GM23338 (cell line): ENCODE measurements at regions not wholly inside any gene's neighbourhood (a gene's known extent, or its start where the extent isn't known, plus 50 kb on each side); places are given as distances from the start of the nearest gene placed in this dataset.

Source experiments
- CREB1 ChIP-seq: fragments of 250-450 bp; sonication (Bioruptor Pico); IDR thresholded peaks from 2 replicates; pipeline ENCODE4 v1.5.0; 2020; ENCODE audit warnings: low read depth, mild to moderate bottlenecking, moderate library complexity
- CTCF ChIP-seq, 2 experiments: fragments of 200-600 bp in 1 of 2; sonication (generic) in 1 of 2; conservative IDR thresholded peaks; 2 replicates each; pipeline versions ENCODE4 v1.5.1 to v1.6.1; 2016 to 2017; ENCODE audit warnings: antibody characterized with exemption in 2 of 2, low read depth in 2 of 2, mild to moderate bottlenecking in 2 of 2, moderate library complexity in 1 of 2
- EZH2 ChIP-seq: fragments of 200-600 bp; sonication (generic); IDR thresholded peaks from one replicate; pipeline ENCODE4 v1.8.0; 2017; ENCODE audit warnings: antibody characterized with exemption, mild to moderate bottlenecking, low read depth; ENCODE audit not compliant: unreplicated experiment
- EZH2phosphoT487 ChIP-seq: fragments of 200-600 bp; sonication (generic); IDR thresholded peaks from one replicate; pipeline ENCODE4 v1.8.1; 2018; ENCODE audit warnings: antibody characterized with exemption; ENCODE audit not compliant: unreplicated experiment
- JUNB ChIP-seq: IDR thresholded peaks from one replicate; pipeline ENCODE4 v1.6.1; 2016; ENCODE audit warnings: antibody characterized with exemption; ENCODE audit not compliant: unreplicated experiment
- NANOG ChIP-seq: IDR thresholded peaks from 2 replicates; pipeline ENCODE4 v1.6.1; 2016; ENCODE audit warnings: antibody characterized with exemption, borderline replicate concordance
- POLR2AphosphoS5 ChIP-seq: IDR thresholded peaks from 2 replicates; pipeline ENCODE4 v1.6.1; 2016; ENCODE audit warnings: antibody characterized with exemption, low read depth
- REST ChIP-seq: IDR thresholded peaks from one replicate; pipeline ENCODE4 v1.6.1; 2018; ENCODE audit warnings: antibody characterized with exemption; ENCODE audit not compliant: unreplicated experiment
- STAT1 ChIP-seq: IDR thresholded peaks from one replicate; pipeline ENCODE4 v1.6.1; 2016; ENCODE audit warnings: antibody characterized with exemption; ENCODE audit not compliant: unreplicated experiment
- TF ChIP-seq, protein P1 (sequence below): IDR thresholded peaks from 2 replicates; pipeline ENCODE4 v1.6.1; 2016; ENCODE audit warnings: antibody characterized with exemption

DNA sequence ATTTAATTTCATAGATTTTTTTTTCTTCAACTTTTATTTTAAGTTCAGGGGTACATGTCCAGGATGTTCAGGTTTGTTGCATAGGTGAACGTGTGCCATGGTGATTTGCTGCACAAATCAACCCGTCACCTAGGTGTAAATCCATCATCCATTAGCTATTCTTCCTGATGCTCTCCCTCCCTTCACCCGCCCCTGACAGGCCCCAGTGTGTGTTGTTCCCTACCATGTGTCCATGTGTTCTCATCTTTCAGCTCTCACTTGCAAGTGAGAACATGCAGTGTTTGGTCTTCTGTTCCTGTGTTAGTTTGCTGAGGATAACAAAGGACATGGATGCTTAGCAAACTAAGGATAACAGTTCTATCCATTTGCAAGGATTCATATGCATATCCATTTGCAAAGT is 209.1 kb upstream of the ADCY2 start:
- no peak for TF ChIP-seq CTCF (conservative IDR thresholded peaks at IDR 0.05; ENCODE audit: low read depth in 2 of 2)
- TF ChIP-seq STAT1: no peak
- TF ChIP-seq POLR2AphosphoS5: no peak
- TF ChIP-seq REST: no peak
- TF ChIP-seq, protein P1, sequence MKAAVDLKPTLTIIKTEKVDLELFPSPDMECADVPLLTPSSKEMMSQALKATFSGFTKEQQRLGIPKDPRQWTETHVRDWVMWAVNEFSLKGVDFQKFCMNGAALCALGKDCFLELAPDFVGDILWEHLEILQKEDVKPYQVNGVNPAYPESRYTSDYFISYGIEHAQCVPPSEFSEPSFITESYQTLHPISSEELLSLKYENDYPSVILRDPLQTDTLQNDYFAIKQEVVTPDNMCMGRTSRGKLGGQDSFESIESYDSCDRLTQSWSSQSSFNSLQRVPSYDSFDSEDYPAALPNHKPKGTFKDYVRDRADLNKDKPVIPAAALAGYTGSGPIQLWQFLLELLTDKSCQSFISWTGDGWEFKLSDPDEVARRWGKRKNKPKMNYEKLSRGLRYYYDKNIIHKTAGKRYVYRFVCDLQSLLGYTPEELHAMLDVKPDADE: no peak
- no peak for TF ChIP-seq JUNB
- TF ChIP-seq NANOG: no peak
- no peak for TF ChIP-seq EZH2
- TF ChIP-seq EZH2phosphoT487: no peak
- no peak for TF ChIP-seq CREB1 (CRISPR knock-in tag)
